ENCODE measurements at regions not wholly inside any gene's neighbourhood (a gene's known extent, or its start where the extent isn't known, plus 50 kb on each side); places are given as distances from the start of the nearest gene placed in this dataset.

GRCh38 chr16:85173981-85174751, 61.9 kb upstream of the CIBAR2 start:
- Histone ChIP-seq H3K27ac (peak overlapping the region in 1 of 2 donors; percentile 15), H3K27me3 (no peaks in the 10 kb centered on the region), H3K36me3 (ENCODE audit: low read depth, missing control alignments) (no peaks in the 10 kb centered on the region), H3K9me3 (no peaks in the 10 kb centered on the region), H3K4me1 (peaks cover 62% of the 10 kb centered on the region), H3K4me3 (no peak overlapping the region)
- no peak for TF ChIP-seq POLR2A (IDR thresholded peaks at IDR 0.05)
- no peak for TF ChIP-seq CTCF (IDR thresholded peaks at IDR 0.05)
- no peak for DNase-seq
- WGBS, 2 donors, result 46 to 68% methylated on average over 16 of the region's 16 CpGs
- intact Hi-C loops (cut with DNase I; ENCODE audit: low total_unique reads), result no loop called here

GRCh38 chr16:85174871-85175723, 62.8 kb upstream of the CIBAR2 start:
- H3K4me3 ChIP-seq, result no peak overlapping the region
- no peak overlapping the region for H3K27ac ChIP-seq
- TF ChIP-seq CTCF (IDR thresholded peaks at IDR 0.05) (no peak), POLR2A (IDR thresholded peaks at IDR 0.05) (no peak)
- no peaks in the 10 kb centered on the region for H3K27me3 ChIP-seq
- peaks cover 64% of the 10 kb centered on the region for H3K4me1 ChIP-seq
- 54 to 75% methylated on average over 10 to 26 of the region's 26 CpGs for WGBS, 2 donors
- no peaks in the 10 kb centered on the region for H3K36me3 ChIP-seq (ENCODE audit: low read depth, missing control alignments)
- no peaks in the 10 kb centered on the region for H3K9me3 ChIP-seq
- intact Hi-C loops (cut with DNase I; ENCODE audit: low total_unique reads), result no loop called here
- no peak for DNase-seq

DNA sequence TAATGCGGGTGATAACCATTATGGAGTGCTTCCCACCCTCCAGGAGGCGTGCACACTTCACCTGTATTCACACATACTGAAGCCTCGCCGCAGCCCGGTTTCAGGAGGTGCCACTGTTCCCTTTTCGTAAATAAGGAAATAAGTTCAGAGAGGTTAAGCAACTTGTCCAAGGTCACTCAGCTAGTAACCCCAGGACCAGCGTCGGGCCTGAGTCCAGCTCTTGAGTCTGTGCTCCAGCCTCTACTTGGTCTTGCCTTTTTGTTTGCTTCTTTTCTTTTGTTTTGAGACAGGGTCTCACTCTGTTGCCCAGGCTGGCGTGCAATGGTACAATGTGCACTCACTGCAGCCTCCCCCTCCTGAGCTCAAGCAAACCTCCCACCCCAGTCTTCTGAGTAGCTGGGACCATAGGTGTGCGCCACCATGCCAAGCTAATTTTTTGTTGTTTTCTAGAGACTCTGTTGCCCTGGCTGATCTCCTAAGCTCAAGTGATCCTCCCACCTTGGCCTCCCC, 63.5 kb upstream of the CIBAR2 start:
- Histone ChIP-seq H3K27ac (no peak overlapping the region), H3K36me3 (ENCODE audit: low read depth, missing control alignments) (no peaks in the 10 kb centered on the region), H3K27me3 (no peaks in the 10 kb centered on the region), H3K4me1 (peaks cover 64% of the 10 kb centered on the region), H3K4me3 (no peak overlapping the region), H3K9me3 (no peaks in the 10 kb centered on the region)
- DNase-seq, result no peak
- WGBS, 2 donors, result 58 to 68% methylated on average over 10 of the region's 10 CpGs
- intact Hi-C loops (cut with DNase I; ENCODE audit: low total_unique reads), result no loop called here
- TF ChIP-seq POLR2A (IDR thresholded peaks at IDR 0.05), result no peak
- TF ChIP-seq CTCF (IDR thresholded peaks at IDR 0.05), result no peak

DNA sequence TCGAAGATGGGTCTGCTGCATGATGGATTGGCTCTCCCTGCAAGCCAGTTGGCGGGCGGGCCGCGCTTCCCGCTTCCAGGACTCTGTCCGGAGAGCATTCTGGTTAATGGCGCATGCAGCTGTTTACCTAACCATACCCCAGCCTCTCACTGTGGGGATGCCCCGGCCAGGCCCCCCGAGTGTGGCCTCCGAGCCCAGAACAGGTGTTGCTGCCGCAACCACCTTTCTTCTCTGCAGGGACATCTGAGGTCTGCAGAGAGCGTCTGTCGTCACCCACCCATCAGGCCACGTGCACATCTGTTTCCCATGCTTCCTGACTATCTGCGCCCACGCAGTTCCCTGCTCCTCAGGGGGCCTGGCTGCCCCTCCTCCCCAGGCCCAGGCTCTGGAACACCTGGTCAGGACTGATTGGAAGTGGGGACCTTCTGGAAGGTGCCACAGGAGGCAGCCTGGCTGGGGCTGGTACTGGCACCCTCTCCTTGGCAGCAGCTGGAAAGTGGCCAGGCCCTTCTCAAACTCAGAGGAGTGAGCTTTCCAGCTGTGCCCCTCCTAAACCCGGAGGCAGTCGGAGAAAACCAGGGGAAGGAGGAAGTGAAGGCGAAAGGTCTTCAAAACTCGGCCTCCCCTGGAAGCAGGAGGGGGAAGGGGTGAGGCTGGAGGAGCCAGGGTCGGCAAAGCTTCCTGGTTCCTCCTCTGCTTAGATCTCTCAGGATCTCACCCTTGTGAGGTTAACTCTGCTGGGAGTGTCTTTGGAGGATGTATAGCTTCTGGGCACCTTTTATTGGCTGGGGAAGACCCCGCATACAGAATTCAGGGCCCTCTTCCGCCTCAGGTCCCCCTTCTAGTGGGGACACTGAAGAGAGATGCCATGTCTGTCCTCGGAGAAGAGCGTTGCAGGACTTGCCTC, 64.5 kb upstream of the CIBAR2 start:
- intact Hi-C loops (cut with DNase I; ENCODE audit: low total_unique reads), result no loop called here
- H3K36me3 ChIP-seq (ENCODE audit: low read depth, missing control alignments), result no peaks in the 10 kb centered on the region
- no peak overlapping the region for H3K27ac ChIP-seq

More for the DNA sequence above, 64.5 kb upstream of the CIBAR2 start:
- H3K9me3 ChIP-seq, result no peaks in the 10 kb centered on the region
- H3K27me3 ChIP-seq, result no peaks in the 10 kb centered on the region
- 77 to 81% methylated on average over 7 to 25 of the region's 26 CpGs for WGBS, 2 donors
- TF ChIP-seq CTCF (IDR thresholded peaks at IDR 0.05) (no peak), POLR2A (IDR thresholded peaks at IDR 0.05) (no peak)
- H3K4me1 ChIP-seq, result peaks cover 62% of the 10 kb centered on the region
- no peak for DNase-seq
- H3K4me3 ChIP-seq, result no peak overlapping the region
